ENCODE measurements at regions not wholly inside any gene's neighbourhood (a gene's known extent, or its start where the extent isn't known, plus 50 kb on each side); places are given as distances from the start of the nearest gene placed in this dataset.

- no peak for DNase-seq (ENCODE audit: low read depth in 1 of 2, low spot score in 1 of 2)
Measured at GRCh38 chr3:59440285-59441028, 390.6 kb upstream of the CFAP20DC start.

GRCh38 chr3:59438492-59438891 is 388.7 kb upstream of the CFAP20DC start:
- H3K4me1 ChIP-seq (ENCODE audit: low read depth), result peaks cover 6% of the 10 kb centered on the region
- H3K36me3 ChIP-seq, result no peaks in the 10 kb centered on the region
- H3K27ac ChIP-seq, result no peak overlapping the region
- H3K4me3 ChIP-seq, result no peak overlapping the region
- TF ChIP-seq, protein P1, sequence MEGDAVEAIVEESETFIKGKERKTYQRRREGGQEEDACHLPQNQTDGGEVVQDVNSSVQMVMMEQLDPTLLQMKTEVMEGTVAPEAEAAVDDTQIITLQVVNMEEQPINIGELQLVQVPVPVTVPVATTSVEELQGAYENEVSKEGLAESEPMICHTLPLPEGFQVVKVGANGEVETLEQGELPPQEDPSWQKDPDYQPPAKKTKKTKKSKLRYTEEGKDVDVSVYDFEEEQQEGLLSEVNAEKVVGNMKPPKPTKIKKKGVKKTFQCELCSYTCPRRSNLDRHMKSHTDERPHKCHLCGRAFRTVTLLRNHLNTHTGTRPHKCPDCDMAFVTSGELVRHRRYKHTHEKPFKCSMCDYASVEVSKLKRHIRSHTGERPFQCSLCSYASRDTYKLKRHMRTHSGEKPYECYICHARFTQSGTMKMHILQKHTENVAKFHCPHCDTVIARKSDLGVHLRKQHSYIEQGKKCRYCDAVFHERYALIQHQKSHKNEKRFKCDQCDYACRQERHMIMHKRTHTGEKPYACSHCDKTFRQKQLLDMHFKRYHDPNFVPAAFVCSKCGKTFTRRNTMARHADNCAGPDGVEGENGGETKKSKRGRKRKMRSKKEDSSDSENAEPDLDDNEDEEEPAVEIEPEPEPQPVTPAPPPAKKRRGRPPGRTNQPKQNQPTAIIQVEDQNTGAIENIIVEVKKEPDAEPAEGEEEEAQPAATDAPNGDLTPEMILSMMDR (IDR thresholded peaks at IDR 0.05; ENCODE audit: low read depth, low read length), result no peak
- H3K9me3 ChIP-seq (ENCODE audit: low read depth), result no peaks in the 10 kb centered on the region
- H3K27me3 ChIP-seq, result no peaks in the 10 kb centered on the region
- no peak for DNase-seq (ENCODE audit: low read depth in 1 of 2, low spot score in 1 of 2)

More at GRCh38 chr3:59440285-59441028, 390.6 kb upstream of the CFAP20DC start:
- TF ChIP-seq, protein P1 (IDR thresholded peaks at IDR 0.05; ENCODE audit: low read depth, low read length), result no peak
- Histone ChIP-seq H3K9me3 (ENCODE audit: low read depth) (no peaks in the 10 kb centered on the region), H3K4me1 (ENCODE audit: low read depth) (peaks cover 15% of the 10 kb centered on the region), H3K27ac (no peak overlapping the region), H3K4me3 (no peak overlapping the region), H3K27me3 (no peaks in the 10 kb centered on the region), H3K36me3 (no peaks in the 10 kb centered on the region)

DNA sequence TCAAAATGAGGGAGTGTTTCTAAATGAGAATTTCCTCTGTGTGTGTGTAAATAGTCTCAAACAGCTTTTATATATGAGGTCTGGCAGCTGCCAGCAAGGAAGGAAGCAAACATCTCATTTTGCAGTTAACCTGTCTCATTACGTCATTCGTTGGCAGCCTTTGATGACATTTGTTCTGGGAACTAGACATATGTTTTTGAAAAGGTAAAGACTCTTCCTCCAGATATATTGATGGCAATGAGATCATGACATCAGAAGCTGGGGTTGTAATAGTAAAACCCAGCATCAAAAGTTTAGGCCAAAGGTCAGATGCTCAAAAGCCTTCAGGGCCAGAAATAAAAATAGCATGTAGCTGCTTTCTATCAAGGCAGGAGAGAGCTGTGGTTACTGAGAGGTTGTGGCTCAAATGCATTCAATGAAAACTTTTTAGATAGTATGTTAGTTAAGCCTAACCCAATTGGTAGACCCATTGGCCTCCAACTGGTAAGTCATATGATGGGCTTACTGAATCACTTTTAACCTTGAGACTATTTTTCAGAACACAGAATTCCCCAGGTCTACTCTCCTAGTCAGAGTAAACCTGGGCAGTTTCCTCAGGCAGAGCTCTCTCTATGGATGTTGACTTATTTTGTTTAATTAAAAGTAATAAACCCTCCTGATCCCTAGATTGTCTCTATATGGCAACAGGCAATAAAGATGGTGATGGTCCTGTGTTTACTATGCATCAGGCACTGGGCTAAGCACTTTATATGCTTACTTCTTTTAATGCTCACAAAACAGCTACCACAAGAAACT is 386.5 kb upstream of the CFAP20DC start:
- no peak for DNase-seq (ENCODE audit: low read depth in 1 of 2, low spot score in 1 of 2)
- H3K4me1 ChIP-seq (ENCODE audit: low read depth), result peaks cover 6% of the 10 kb centered on the region
- H3K27me3 ChIP-seq, result no peaks in the 10 kb centered on the region
- H3K9me3 ChIP-seq (ENCODE audit: low read depth), result no peaks in the 10 kb centered on the region
- TF ChIP-seq, protein P1 (IDR thresholded peaks at IDR 0.05; ENCODE audit: low read depth, low read length), result no peak
- no peak overlapping the region for H3K27ac ChIP-seq
- H3K4me3 ChIP-seq, result no peak overlapping the region
- H3K36me3 ChIP-seq, result no peaks in the 10 kb centered on the region

- Histone ChIP-seq H3K36me3 (no peaks in the 10 kb centered on the region), H3K27ac (no peak overlapping the region), H3K9me3 (ENCODE audit: low read depth) (no peaks in the 10 kb centered on the region), H3K4me1 (ENCODE audit: low read depth) (peaks cover 6% of the 10 kb centered on the region), H3K4me3 (no peak overlapping the region), H3K27me3 (no peaks in the 10 kb centered on the region)
- no peak for DNase-seq (ENCODE audit: low read depth in 1 of 2, low spot score in 1 of 2)
- TF ChIP-seq, protein P1 (IDR thresholded peaks at IDR 0.05; ENCODE audit: low read depth, low read length), result no peak
Measured at GRCh38 chr3:59433546-59433945, 383.7 kb upstream of the CFAP20DC start.

- no peaks in the 10 kb centered on the region for H3K9me3 ChIP-seq (ENCODE audit: low read depth)
- no peak overlapping the region for H3K27ac ChIP-seq
- no peaks in the 10 kb centered on the region for H3K27me3 ChIP-seq
- H3K4me3 ChIP-seq, result no peak overlapping the region
- peaks cover 6% of the 10 kb centered on the region for H3K4me1 ChIP-seq (ENCODE audit: low read depth)
- TF ChIP-seq, protein P1 (IDR thresholded peaks at IDR 0.05; ENCODE audit: low read depth, low read length), result no peak
- no peak for DNase-seq (ENCODE audit: low read depth in 1 of 2, low spot score in 1 of 2)
- no peaks in the 10 kb centered on the region for H3K36me3 ChIP-seq
Measured at GRCh38 chr3:59432665-59433064, 382.8 kb upstream of the CFAP20DC start.

All from cardiac muscle cell (in vitro differentiated cells and primary cell).